ENCODE measurements at regions not wholly inside any gene's neighbourhood (a gene's known extent, or its start where the extent isn't known, plus 50 kb on each side); places are given as distances from the start of the nearest gene placed in this dataset.

- DNase-seq (ENCODE audit: low read depth in 2 of 2): no peak
These were observed 113.4 kb upstream of the RGMA start for GRCh38 chr15:93202405-93202804.

GRCh38 chr15:93201940-93202339 is 112.9 kb upstream of the RGMA start:
- no peak for DNase-seq (ENCODE audit: low read depth in 2 of 2)

GRCh38 chr15:93200837-93201226 is 111.8 kb upstream of the RGMA start:
- DNase-seq (ENCODE audit: low read depth in 2 of 2): no peak

GRCh38 chr15:93200081-93200836 is 111.2 kb upstream of the RGMA start:
- no peak for DNase-seq (ENCODE audit: low read depth in 2 of 2)

- no peak for DNase-seq (ENCODE audit: low read depth in 2 of 2)
These were observed 107.2 kb upstream of the RGMA start for GRCh38 chr15:93196135-93196670.

GRCh38 chr15:93195109-93195508 is 106.1 kb upstream of the RGMA start:
- no peak for DNase-seq (ENCODE audit: low read depth in 2 of 2)

GRCh38 chr15:93190238-93190637 is 101.2 kb upstream of the RGMA start:
- no peak for DNase-seq (ENCODE audit: low read depth in 2 of 2)

GRCh38 chr15:93189561-93189960 is 100.5 kb upstream of the RGMA start:
- no peak for DNase-seq (ENCODE audit: low read depth in 2 of 2)

- DNase-seq (ENCODE audit: low read depth in 2 of 2): no peak
These were observed 99.2 kb upstream of the RGMA start for GRCh38 chr15:93188236-93188635.

- DNase-seq (ENCODE audit: low read depth in 2 of 2): no peak
These were observed 96.8 kb upstream of the RGMA start for GRCh38 chr15:93185796-93186195.

GRCh38 chr15:93182703-93183205 is 93.7 kb upstream of the RGMA start:
- DNase-seq (ENCODE audit: low read depth in 2 of 2): no peak

GRCh38 chr15:93180656-93181055 is 91.6 kb upstream of the RGMA start:
- no peak for DNase-seq (ENCODE audit: low read depth in 2 of 2)

- DNase-seq (ENCODE audit: low read depth in 2 of 2): no peak
These were observed 91.1 kb upstream of the RGMA start for GRCh38 chr15:93180128-93180527.

- DNase-seq (ENCODE audit: low read depth in 2 of 2): no peak
These were observed 90.7 kb upstream of the RGMA start for GRCh38 chr15:93179700-93180102.

GRCh38 chr15:93179072-93179471 is 90.1 kb upstream of the RGMA start:
- DNase-seq (ENCODE audit: low read depth in 2 of 2): no peak

- DNase-seq (ENCODE audit: low read depth in 2 of 2): no peak
These were observed 89.4 kb upstream of the RGMA start for GRCh38 chr15:93178371-93178770.

- DNase-seq (ENCODE audit: low read depth in 2 of 2): no peak
These were observed 87.1 kb upstream of the RGMA start for GRCh38 chr15:93176065-93176464.

- no peak for DNase-seq (ENCODE audit: low read depth in 2 of 2)
These were observed 85.8 kb upstream of the RGMA start for GRCh38 chr15:93174836-93175235.

- no peak for DNase-seq (ENCODE audit: low read depth in 2 of 2)
These were observed 84.4 kb upstream of the RGMA start for GRCh38 chr15:93173369-93173768.

GRCh38 chr15:93171476-93171875 is 82.5 kb upstream of the RGMA start:
- no peak for DNase-seq (ENCODE audit: low read depth in 2 of 2)

GRCh38 chr15:93170329-93170728 is 81.3 kb upstream of the RGMA start:
- no peak for DNase-seq (ENCODE audit: low read depth in 2 of 2)

GRCh38 chr15:93168910-93169309 is 79.9 kb upstream of the RGMA start:
- DNase-seq (ENCODE audit: low read depth in 2 of 2): no peak

- no peak for DNase-seq (ENCODE audit: low read depth in 2 of 2)
These were observed 78.3 kb upstream of the RGMA start for GRCh38 chr15:93167291-93167690.

GRCh38 chr15:93166675-93167074 is 77.7 kb upstream of the RGMA start:
- DNase-seq (ENCODE audit: low read depth in 2 of 2): no peak
